Gastrocnemius medialis (tissue), 4 donors: ENCODE measurements at regions not wholly inside any gene's neighbourhood (a gene's known extent, or its start where the extent isn't known, plus 50 kb on each side); places are given as distances from the start of the nearest gene placed in this dataset.

Experiments used
- CTCF ChIP-seq, 5 experiments: fragments of 450-650 bp in 3 of 5; fragments of 200-600 bp in 2 of 5; sonication (generic) in 2 of 5; IDR thresholded peaks in 4 of 5; conservative IDR thresholded peaks in 1 of 5; 1 replicate in 4 of 5; 2 replicates in 1 of 5; pipeline ENCODE4 v1.5.1; 2016 to 2019; ENCODE audit warnings: antibody characterized with exemption in 5 of 5, mild to moderate bottlenecking in 3 of 5, moderate library complexity in 3 of 5
- POLR2A ChIP-seq, 2 donors: fragments of 450-650 bp; IDR thresholded peaks; one replicate each; pipeline ENCODE4 v1.6.1; 2017; ENCODE audit warnings: antibody characterized with exemption in 2 of 2, mild to moderate bottlenecking in 2 of 2, moderate library complexity in 2 of 2

- TF ChIP-seq POLR2A (IDR thresholded peaks at IDR 0.05) (no peak), CTCF (IDR thresholded peaks at IDR 0.05 in 4 of 5, conservative IDR thresholded peaks at IDR 0.05 in 1 of 5) (no peak)
Measured at GRCh38 chr2:64329848-64330247, 124.1 kb upstream of the LGALSL start.
